ENCODE measurements at regions not wholly inside any gene's neighbourhood (a gene's known extent, or its start where the extent isn't known, plus 50 kb on each side); places are given as distances from the start of the nearest gene placed in this dataset.

GRCh38 chr6:67646550-67646949 lies 988.5 kb upstream of the ADGRB3 start:
- no peak for TF ChIP-seq CTCF (IDR thresholded peaks at IDR 0.05; ENCODE audit: insufficient read depth, missing control alignments)
- no peak for FAIRE-seq
- no peak for DNase-seq (ENCODE audit: insufficient read length, low spot score)

GRCh38 chr6:67643281-67643680 lies 991.8 kb upstream of the ADGRB3 start:
- TF ChIP-seq CTCF (IDR thresholded peaks at IDR 0.05; ENCODE audit: insufficient read depth, missing control alignments), result no peak
- DNase-seq (ENCODE audit: insufficient read length, low spot score) (no peak), FAIRE-seq (no peak)

GRCh38 chr6:67642582-67642981 lies 992.5 kb upstream of the ADGRB3 start:
- DNase-seq (ENCODE audit: insufficient read length, low spot score) (no peak), FAIRE-seq (no peak)
- no peak for TF ChIP-seq CTCF (IDR thresholded peaks at IDR 0.05; ENCODE audit: insufficient read depth, missing control alignments)

GRCh38 chr6:67640484-67640883 lies 994.6 kb upstream of the ADGRB3 start:
- FAIRE-seq (no peak), DNase-seq (ENCODE audit: insufficient read length, low spot score) (no peak)
- TF ChIP-seq CTCF (IDR thresholded peaks at IDR 0.05; ENCODE audit: insufficient read depth, missing control alignments), result no peak

GRCh38 chr6:67639161-67639560 lies 995.9 kb upstream of the ADGRB3 start:
- FAIRE-seq, result no peak
- TF ChIP-seq CTCF (IDR thresholded peaks at IDR 0.05; ENCODE audit: insufficient read depth, missing control alignments), result no peak
- DNase-seq (ENCODE audit: insufficient read length, low spot score), result no peak

GRCh38 chr6:67634199-67634598 lies 1000.9 kb upstream of the ADGRB3 start:
- FAIRE-seq (no peak), DNase-seq (ENCODE audit: insufficient read length, low spot score) (no peak)
- TF ChIP-seq CTCF (IDR thresholded peaks at IDR 0.05; ENCODE audit: insufficient read depth, missing control alignments), result no peak

- FAIRE-seq, result no peak
These were observed 1002.0 kb upstream of the ADGRB3 start for GRCh38 chr6:67633058-67633457.

More at GRCh38 chr6:67633058-67633457, 1002.0 kb upstream of the ADGRB3 start:
- no peak for TF ChIP-seq CTCF (IDR thresholded peaks at IDR 0.05; ENCODE audit: insufficient read depth, missing control alignments)
- DNase-seq (ENCODE audit: insufficient read length, low spot score), result no peak
